ENCODE measurements at regions not wholly inside any gene's neighbourhood (a gene's known extent, or its start where the extent isn't known, plus 50 kb on each side); places are given as distances from the start of the nearest gene placed in this dataset.

DNA sequence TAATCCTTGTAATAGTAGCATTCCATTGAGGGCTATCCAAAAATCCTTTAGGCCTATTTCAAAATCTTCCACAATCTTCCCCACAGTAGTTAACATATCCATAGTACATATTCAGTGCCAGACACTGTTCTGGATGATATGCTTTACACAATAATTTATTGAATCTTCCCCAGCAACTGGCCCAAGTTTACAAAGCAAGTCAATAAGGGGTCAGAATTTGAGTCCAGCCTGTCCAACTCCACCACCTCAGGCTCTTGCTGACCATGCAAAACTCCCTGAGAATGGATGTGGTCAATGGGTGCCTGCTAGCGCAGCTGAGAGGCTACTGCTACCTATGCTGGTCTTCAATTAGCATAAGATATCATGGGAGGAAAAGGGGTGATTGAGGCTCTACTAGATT lies 529.6 kb downstream of the FGF9 start:
- TF ChIP-seq, protein P1, sequence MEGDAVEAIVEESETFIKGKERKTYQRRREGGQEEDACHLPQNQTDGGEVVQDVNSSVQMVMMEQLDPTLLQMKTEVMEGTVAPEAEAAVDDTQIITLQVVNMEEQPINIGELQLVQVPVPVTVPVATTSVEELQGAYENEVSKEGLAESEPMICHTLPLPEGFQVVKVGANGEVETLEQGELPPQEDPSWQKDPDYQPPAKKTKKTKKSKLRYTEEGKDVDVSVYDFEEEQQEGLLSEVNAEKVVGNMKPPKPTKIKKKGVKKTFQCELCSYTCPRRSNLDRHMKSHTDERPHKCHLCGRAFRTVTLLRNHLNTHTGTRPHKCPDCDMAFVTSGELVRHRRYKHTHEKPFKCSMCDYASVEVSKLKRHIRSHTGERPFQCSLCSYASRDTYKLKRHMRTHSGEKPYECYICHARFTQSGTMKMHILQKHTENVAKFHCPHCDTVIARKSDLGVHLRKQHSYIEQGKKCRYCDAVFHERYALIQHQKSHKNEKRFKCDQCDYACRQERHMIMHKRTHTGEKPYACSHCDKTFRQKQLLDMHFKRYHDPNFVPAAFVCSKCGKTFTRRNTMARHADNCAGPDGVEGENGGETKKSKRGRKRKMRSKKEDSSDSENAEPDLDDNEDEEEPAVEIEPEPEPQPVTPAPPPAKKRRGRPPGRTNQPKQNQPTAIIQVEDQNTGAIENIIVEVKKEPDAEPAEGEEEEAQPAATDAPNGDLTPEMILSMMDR (IDR thresholded peaks at IDR 0.05): no peak
- no peak for TF ChIP-seq ZFX (IDR thresholded peaks at IDR 0.05; ENCODE audit: borderline replicate concordance)

Measured in 22Rv1 (cell line).